Hematopoietic multipotent progenitor cell treated with erythropoietin and hydrocortisone succinate and interleukin-3 and kit ligand, for 17 days (in vitro differentiated cells): ENCODE measurements at regions not wholly inside any gene's neighbourhood (a gene's known extent, or its start where the extent isn't known, plus 50 kb on each side); places are given as distances from the start of the nearest gene placed in this dataset.
A peak's percentile ranks its signal among the peaks of the same experiment; 100 is the strongest.
"Not testable (repeated sequence)": the region's sequence is repeated elsewhere in the genome, so short reads cannot be mapped to it uniquely, and the experiment has no call there.

ENCODE experiments used
- DNase-seq: peaks from one replicate; pipeline ENCODE4 v3.0.0-alpha.2; 2015; ENCODE audit warnings: low spot score

- no peak for DNase-seq
These were observed 169.1 kb downstream of the RPIA start for GRCh38 chr2:88860421-88861075.

GRCh38 chr2:88865801-88866371 lies 174.4 kb downstream of the RPIA start:
- DNase-seq, result no peak

GRCh38 chr2:88866756-88867155 lies 175.3 kb downstream of the RPIA start:
- DNase-seq, result no peak

- no peak for DNase-seq
These were observed 177.4 kb downstream of the RPIA start for GRCh38 chr2:88868861-88869260.

GRCh38 chr2:88870267-88870839 lies 178.9 kb downstream of the RPIA start:
- DNase-seq, result no peak

GRCh38 chr2:88871336-88871735 lies 179.9 kb downstream of the RPIA start:
- DNase-seq, result no peak

- DNase-seq, result no peak
These were observed 182.1 kb downstream of the RPIA start for GRCh38 chr2:88873620-88874019.

- DNase-seq, result peak; percentile 74
These were observed 182.7 kb downstream of the RPIA start for GRCh38 chr2:88874063-88874657.

GRCh38 chr2:88875736-88876135 lies 184.3 kb downstream of the RPIA start:
- no peak for DNase-seq

GRCh38 chr2:88880441-88880953 lies 189.0 kb downstream of the RPIA start:
- peak; percentile 57 for DNase-seq

GRCh38 chr2:88885275-88885674 lies 193.8 kb downstream of the RPIA start:
- DNase-seq, result no peak

GRCh38 chr2:88885679-88886416 lies 194.4 kb downstream of the RPIA start:
- no peak for DNase-seq

- DNase-seq, result not testable (repeated sequence)
These were observed 196.0 kb downstream of the RPIA start for GRCh38 chr2:88887466-88887865.

- DNase-seq, result no peak
These were observed 200.7 kb downstream of the RPIA start for GRCh38 chr2:88892207-88892606.

- DNase-seq, result no peak
These were observed 201.3 kb downstream of the RPIA start for GRCh38 chr2:88892788-88893187.

GRCh38 chr2:88896971-88897370 lies 205.5 kb downstream of the RPIA start:
- no peak for DNase-seq

- DNase-seq, result no peak
These were observed 206.2 kb downstream of the RPIA start for GRCh38 chr2:88897715-88898114.

GRCh38 chr2:88903749-88904353 lies 212.4 kb downstream of the RPIA start:
- peak; percentile 10 for DNase-seq

GRCh38 chr2:88913280-88913679 lies 221.8 kb downstream of the RPIA start:
- no peak for DNase-seq

- DNase-seq, result peak; percentile 35
These were observed 227.7 kb downstream of the RPIA start for GRCh38 chr2:88919087-88919738.

GRCh38 chr2:88920399-88920798 lies 228.9 kb downstream of the RPIA start:
- DNase-seq, result not testable (repeated sequence)
